GM12873 (cell line): ENCODE measurements at regions not wholly inside any gene's neighbourhood (a gene's known extent, or its start where the extent isn't known, plus 50 kb on each side); places are given as distances from the start of the nearest gene placed in this dataset.

ENCODE experiments used
- CTCF ChIP-seq: IDR thresholded peaks from 2 replicates; pipeline ENCODE4 v1.5.1; 2012; ENCODE audit warnings: low read depth, mild to moderate bottlenecking, moderate library complexity, low read length, control low read depth; ENCODE audit not compliant: insufficient read depth; ENCODE audit errors: missing control alignments

- TF ChIP-seq CTCF = no peak
Measured at GRCh38 chr10:57624066-57624465, 643.6 kb downstream of the IPMK start.

GRCh38 chr10:57621466-57621865 is 646.2 kb downstream of the IPMK start:
- no peak for TF ChIP-seq CTCF

GRCh38 chr10:57605948-57606485 is 661.7 kb downstream of the IPMK start:
- TF ChIP-seq CTCF = no peak

- no peak for TF ChIP-seq CTCF
Measured at GRCh38 chr10:57599440-57599839, 668.3 kb downstream of the IPMK start.

GRCh38 chr10:57593983-57594573 is 673.6 kb downstream of the IPMK start:
- TF ChIP-seq CTCF = no peak

- TF ChIP-seq CTCF = peak; percentile 40
Measured at GRCh38 chr10:57579926-57580325, 687.8 kb downstream of the IPMK start.

- no peak for TF ChIP-seq CTCF
Measured at GRCh38 chr10:57562211-57562610, 705.5 kb downstream of the IPMK start.

GRCh38 chr10:57535306-57535705 is 732.4 kb downstream of the IPMK start:
- TF ChIP-seq CTCF = no peak
